HG03460 (cell line): ENCODE measurements at regions not wholly inside any gene's neighbourhood (a gene's known extent, or its start where the extent isn't known, plus 50 kb on each side); places are given as distances from the start of the nearest gene placed in this dataset.
"Not testable (repeated sequence)": the region's sequence is repeated elsewhere in the genome, so short reads cannot be mapped to it uniquely, and the experiment has no call there.

Experiments
- ATAC-seq: cut with Tn5 transposase; IDR thresholded peaks from one replicate; pipeline ENCODE4 v1.9.1; 2021; ENCODE audit not compliant: unreplicated experiment

GRCh38 chr14:83714151-83714550 is 1815.8 kb upstream of the FLRT2 start:
- ATAC-seq, result no peak

DNA sequence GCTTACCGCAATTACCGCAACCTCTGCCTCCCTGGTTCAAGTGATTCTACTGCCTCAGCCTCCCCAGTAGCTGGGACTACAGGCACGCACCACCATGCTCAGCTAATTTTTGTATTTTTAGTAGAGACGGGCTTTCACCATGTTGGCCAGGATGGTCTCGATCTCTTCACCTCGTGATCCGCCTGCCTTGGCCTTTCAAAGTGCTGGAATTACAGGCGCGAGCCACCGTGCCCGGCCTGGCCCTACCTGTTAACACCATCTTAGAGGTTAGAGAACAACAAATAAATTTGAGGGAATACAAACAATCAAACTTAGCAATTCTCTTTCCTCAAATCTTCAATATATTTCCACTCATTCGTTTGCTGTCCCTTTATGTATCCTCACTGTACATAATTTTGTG is 1810.5 kb upstream of the FLRT2 start:
- ATAC-seq, result not testable (repeated sequence)

- no peak for ATAC-seq
Observed at GRCh38 chr14:83733670-83734069, 1796.3 kb upstream of the FLRT2 start.

DNA sequence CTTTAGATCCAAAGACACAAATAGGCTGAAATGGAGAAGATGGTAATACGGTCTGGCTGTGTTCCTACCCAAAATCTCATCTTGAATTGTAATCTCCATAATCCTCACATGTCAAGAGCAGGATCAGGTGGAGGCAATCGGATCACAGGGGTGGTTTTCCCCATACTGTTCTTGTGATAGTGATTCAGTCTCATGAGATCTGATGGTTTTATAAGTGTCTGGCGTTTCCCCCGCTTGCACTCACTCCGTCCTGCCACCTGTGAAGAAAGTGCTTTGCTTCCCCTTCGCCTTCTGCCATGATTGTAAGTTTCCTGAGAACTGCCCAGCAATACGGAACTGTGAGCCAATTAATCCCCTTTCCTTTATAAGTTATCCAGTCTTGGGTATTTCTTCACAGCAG is 1795.5 kb upstream of the FLRT2 start:
- no peak for ATAC-seq

GRCh38 chr14:83741269-83741668 is 1788.7 kb upstream of the FLRT2 start:
- no peak for ATAC-seq

- ATAC-seq, result no peak
Observed at GRCh38 chr14:83744224-83744623, 1785.7 kb upstream of the FLRT2 start.

GRCh38 chr14:83744891-83745290 is 1785.1 kb upstream of the FLRT2 start:
- ATAC-seq, result no peak

DNA sequence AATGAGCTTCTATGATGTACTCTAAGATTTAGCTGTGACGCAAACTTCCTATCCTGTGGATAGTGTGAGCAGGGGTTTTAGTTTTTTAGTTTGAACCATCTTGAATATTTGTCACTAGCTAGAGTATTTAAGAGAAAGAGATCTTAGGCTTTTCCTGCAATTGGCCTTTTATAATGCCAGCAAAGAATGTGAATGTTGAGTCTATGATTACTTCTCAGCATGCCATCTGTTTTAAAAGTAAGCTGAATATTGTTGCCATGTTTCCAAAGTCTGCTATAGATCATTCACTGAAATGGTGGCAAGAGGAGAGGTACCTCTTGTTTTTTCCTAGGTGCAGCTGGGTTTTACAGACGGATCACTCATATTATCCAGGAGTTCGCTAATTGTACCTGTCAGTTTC is 1783.6 kb upstream of the FLRT2 start:
- ATAC-seq, result no peak

- no peak for ATAC-seq
Observed at GRCh38 chr14:83757916-83758315, 1772.0 kb upstream of the FLRT2 start.

DNA sequence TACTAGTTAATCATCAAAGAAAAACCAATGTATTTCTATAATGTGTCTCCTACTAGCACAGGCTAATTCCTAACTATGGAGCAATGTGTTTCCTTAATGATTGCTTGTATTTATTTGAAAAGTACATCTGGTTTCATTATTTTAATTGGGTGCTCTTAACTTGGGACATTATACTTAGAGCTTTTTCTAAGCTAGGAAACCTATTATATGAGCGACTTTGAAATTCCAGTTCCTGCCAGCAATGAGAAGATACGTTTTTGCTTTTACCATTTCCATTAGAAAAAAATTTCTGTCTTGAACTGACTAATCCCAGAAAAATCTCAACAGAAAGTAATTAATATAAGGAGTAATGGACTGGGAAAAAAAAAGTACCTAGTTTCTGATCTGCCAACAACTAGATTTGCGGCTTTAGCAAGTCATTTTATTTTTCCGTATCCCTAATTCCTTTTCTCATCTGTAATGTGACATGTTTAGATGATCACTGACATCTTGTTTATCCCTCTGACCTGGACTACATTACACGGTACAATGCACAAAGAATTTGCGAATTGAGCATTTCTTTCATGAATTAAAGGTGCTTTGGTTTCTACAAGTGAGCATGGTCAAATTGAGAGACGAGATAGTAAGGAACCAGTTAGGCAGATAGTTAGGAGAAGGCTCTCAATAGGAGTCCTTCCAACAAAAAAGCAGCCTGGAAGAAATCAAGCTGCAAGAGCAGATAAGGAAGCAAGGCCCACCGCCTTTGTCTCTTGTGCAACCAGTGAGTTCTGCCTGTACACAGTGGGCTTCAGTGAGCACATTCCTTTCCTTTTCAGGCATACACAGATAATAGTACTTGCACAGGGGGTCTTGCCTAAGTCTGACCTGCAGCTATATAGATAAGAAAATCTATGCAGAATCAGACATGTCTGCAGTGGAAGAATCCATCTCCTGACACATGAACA is 1765.0 kb upstream of the FLRT2 start:
- ATAC-seq, result no peak

GRCh38 chr14:83777516-83777915 is 1752.4 kb upstream of the FLRT2 start:
- ATAC-seq, result no peak

DNA sequence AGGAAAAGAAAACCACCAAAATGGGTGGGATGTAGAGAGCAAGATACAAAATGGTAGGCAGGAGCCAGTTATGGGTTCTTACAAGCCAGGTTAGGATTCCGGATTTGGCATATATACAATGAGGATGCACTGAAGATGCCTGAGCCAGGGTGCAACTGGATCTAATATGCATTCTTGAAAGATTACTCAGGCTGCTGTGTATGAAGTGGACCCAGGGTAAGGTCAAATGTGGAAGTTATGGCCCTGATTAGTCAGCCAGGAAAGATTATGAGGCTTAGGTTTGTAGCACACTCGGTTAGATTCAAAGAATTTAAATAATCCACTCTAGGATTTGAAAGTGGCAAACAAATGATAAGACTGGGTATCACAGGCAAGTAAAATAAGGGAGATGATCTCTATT is 1750.7 kb upstream of the FLRT2 start:
- no peak for ATAC-seq

DNA sequence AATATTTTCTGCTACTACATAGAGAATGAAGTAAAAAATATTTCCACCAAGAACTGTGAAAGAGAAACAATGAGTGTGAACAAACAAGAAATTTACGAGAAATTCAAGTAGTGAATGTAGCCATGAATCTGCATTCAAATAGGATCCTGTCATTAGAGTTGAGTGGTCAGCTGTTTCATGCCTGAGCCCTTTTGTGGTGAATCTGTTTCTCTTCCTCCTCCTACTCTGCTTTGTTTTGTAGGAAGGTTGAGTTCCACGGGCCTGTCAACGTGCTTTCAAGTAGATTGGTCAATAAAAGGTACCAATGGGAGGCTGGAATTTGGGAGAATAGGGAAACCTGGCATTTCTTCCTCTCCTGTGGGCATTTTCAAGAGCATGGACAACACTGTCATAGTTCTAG is 1749.6 kb upstream of the FLRT2 start:
- ATAC-seq, result no peak

GRCh38 chr14:83798421-83798820 is 1731.5 kb upstream of the FLRT2 start:
- ATAC-seq, result no peak

GRCh38 chr14:83799233-83799632 is 1730.7 kb upstream of the FLRT2 start:
- no peak for ATAC-seq

DNA sequence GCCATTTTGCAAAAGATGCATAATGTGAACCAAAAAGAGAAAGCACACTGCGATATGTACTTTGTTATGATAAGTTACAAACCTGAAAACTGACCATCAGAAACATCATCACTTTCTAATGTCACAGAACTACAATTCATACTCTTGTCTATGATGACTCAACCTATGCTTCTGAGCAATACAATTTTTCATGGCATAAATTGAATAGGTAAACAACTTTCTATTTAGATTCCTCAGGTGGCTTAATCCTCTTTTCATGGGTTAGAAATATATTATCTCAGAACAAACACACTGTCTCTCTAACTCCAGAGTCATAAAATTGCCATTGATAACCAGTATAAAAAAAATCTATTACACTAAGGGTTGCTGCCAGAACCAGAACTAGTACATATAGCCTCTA is 1715.0 kb upstream of the FLRT2 start:
- ATAC-seq, result no peak

GRCh38 chr14:83816761-83817160 is 1713.2 kb upstream of the FLRT2 start:
- ATAC-seq, result no peak

DNA sequence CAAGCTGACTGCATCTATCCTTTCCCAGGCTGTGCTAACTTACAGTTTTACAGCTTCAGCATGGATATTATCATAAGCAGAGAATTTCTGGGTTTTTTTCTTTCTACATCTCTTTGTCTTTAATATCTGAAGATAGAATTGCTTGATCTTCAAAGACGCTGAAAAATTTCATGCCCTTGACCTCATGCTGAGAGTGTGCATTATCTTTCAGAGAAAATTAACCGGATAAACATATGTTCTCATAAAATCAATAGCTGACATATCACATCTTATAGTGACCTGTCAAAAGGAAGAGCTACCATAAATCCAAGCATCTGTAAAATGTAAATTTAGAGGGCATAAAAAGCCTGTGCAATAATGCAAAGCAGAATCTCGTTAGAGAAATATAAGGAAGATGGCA is 1704.1 kb upstream of the FLRT2 start:
- ATAC-seq, result no peak

DNA sequence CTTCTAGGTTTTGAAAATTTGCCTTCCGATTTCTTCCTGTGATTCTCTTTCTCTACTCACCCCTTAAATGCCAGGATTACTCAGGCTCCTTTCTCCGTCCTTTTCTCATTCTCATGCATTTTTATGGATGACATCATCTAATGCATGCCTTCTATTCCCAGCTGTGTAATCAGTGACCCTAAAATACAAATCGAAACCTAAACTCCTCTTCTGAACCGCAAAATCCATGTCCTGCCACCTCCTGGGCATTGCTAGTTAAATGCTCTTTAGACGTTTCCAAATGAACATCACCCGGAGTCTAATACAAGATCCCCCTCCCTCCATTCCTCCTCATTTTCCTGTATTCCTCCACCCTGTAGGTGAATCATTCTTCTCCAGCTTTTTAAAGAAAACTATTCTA is 1703.1 kb upstream of the FLRT2 start:
- ATAC-seq, result no peak

GRCh38 chr14:83827383-83827782 is 1702.6 kb upstream of the FLRT2 start:
- ATAC-seq, result no peak

GRCh38 chr14:83828406-83828805 is 1701.5 kb upstream of the FLRT2 start:
- ATAC-seq, result no peak

DNA sequence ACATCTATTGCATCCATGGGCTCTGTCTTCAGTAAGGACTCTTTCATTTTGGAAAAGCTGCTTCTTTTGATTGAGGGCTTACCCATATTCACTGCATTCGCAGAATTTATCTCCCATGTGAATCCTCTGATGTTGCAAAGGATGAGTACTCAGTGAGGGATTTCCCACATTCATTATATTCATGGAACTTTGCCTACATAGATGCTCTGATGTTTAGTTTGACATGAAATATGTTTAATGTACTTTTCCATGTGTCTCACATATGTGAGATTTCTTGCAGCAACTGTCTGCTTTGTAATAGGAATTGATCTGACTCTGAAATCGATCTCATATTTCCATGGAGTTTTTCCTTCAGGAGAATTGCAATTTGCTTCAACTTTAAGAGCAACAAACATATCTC is 1699.6 kb upstream of the FLRT2 start:
- no peak for ATAC-seq

DNA sequence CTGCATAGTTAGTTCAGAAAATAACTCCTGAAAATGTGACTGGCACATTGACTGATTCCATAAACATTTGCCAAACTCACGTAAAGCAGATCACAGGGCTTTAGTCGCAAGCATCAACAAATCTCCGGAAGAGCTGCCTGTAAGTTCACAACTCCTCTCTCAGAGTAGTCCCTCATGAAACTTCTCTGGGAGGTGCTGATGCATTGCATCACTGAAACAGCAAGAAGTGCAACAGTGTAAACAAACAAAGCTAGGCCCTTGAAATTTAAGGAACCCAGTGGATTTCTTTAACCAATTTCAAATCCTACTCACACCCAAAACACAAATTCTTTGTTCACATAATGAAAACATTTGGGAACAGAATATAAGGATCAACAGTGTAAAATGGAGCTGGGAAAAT is 1691.7 kb upstream of the FLRT2 start:
- no peak for ATAC-seq
